GM12892 (cell line): ENCODE measurements at regions not wholly inside any gene's neighbourhood (a gene's known extent, or its start where the extent isn't known, plus 50 kb on each side); places are given as distances from the start of the nearest gene placed in this dataset.

Source experiments
- POLR2A ChIP-seq: IDR thresholded peaks from 2 replicates; pipeline ENCODE4 v1.6.1; 2011; ENCODE audit warnings: low read depth, low read length, control low read depth
- POLR2AphosphoS5 ChIP-seq: IDR thresholded peaks from 2 replicates; pipeline ENCODE4 v1.6.1; 2011; ENCODE audit warnings: low read depth, low read length, control low read depth
- TAF1 ChIP-seq: IDR thresholded peaks from 2 replicates; pipeline ENCODE4 v1.6.1; 2011; ENCODE audit warnings: low read depth, mild to moderate bottlenecking, control low read depth, low read length, borderline replicate concordance

DNA sequence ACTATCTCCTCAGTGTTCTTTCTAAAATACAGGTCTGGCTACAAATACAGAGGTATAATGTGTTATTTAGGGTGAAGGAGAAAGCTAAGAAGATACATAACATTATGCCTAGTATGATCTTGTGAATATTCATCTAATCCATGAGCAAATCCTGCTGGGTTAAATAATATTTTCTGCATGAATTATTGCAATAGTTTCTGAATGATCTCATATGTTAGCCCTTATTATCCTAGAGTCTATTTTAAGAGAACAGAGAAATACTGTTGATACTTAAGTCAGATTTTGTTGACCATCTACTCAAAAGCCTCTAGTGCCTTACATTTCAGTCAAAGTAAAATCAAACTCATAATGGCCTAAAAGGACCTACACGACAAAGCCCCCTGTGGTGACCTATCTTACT is 382.3 kb downstream of the FIGN start:
- no peak for TF ChIP-seq POLR2A
- TF ChIP-seq TAF1: no peak
- TF ChIP-seq POLR2AphosphoS5: no peak
